Stimulated activated CD4-positive, alpha-beta T cell treated with anti-CD3 and anti-CD28 coated beads, Interleukin-4, amount 100 ng/mL, for 48 hours (primary cell): ENCODE measurements at regions not wholly inside any gene's neighbourhood (a gene's known extent, or its start where the extent isn't known, plus 50 kb on each side); places are given as distances from the start of the nearest gene placed in this dataset.
"Not testable (repeated sequence)": the region's sequence is repeated elsewhere in the genome, so short reads cannot be mapped to it uniquely, and the experiment has no call there.

Experiments
- DNase-seq, 2 donors: peaks; one replicate each; pipeline ENCODE4 v3.0.0-alpha.2; 2020; ENCODE audit warnings: low read depth in 2 of 2

- no peak for DNase-seq
Observed at GRCh38 chr20:1845163-1845523, 50.1 kb upstream of the SIRPA start.

DNA sequence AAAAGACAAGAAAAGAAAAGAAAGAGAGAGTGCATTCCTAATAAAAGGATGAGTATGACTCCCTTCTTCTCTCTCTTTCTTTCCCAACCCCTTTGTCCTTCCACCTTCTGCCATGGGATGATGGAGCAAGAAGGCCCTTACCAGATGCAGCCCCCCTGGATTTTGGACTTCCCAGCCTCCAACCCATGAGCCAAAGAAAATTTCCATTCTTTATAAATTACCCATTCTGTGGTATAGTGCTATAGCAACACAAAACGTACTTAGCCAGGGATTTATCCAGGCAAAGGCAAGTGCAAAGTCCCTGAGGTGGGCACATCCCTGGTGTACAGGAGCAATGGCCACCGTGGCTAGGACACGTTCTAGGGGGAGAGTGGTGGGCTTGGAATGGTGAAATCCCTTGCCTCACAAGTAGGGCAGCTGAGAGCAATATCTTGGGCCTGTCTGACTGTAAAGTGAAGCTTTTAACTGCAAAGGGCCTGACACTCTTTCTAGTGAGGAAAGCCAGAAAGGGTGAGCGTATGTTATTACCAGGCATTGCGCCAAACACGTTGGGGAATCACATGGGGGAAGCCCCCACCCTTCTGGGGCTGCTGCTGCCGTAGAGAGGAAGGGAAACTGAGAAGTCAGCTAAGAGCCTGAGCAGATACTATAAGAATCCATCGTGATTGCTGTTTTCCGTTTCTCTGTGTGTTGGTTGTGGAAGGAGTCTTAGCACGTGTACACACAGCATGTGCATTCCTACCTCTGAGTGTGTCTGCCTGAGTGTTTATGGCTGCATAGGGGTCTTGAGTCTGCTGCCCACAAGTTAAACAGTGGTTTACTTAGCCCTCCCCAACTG is 50.7 kb upstream of the SIRPA start:
- DNase-seq: peak; percentile 10 to 15

DNA sequence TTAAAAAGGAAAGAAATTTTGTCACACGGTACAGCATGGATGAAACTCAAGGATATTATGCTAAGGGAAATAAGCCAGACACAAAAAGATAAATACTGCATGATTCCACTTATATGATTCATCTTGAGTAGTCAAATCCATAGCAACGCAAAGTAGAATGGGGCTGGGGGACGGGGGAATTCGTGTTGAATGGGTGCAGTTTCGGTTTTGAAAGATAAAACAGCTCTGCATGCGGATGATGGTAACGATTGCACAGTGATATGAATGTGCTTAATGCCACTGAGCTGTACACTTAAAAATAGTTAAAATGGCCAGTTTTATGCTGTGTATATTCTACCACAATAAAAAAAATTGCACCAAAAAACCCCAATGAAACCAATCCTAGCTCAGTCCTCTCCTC is 52.9 kb upstream of the SIRPA start:
- DNase-seq: no peak

GRCh38 chr20:1841554-1842140 is 53.6 kb upstream of the SIRPA start:
- DNase-seq: no peak

DNA sequence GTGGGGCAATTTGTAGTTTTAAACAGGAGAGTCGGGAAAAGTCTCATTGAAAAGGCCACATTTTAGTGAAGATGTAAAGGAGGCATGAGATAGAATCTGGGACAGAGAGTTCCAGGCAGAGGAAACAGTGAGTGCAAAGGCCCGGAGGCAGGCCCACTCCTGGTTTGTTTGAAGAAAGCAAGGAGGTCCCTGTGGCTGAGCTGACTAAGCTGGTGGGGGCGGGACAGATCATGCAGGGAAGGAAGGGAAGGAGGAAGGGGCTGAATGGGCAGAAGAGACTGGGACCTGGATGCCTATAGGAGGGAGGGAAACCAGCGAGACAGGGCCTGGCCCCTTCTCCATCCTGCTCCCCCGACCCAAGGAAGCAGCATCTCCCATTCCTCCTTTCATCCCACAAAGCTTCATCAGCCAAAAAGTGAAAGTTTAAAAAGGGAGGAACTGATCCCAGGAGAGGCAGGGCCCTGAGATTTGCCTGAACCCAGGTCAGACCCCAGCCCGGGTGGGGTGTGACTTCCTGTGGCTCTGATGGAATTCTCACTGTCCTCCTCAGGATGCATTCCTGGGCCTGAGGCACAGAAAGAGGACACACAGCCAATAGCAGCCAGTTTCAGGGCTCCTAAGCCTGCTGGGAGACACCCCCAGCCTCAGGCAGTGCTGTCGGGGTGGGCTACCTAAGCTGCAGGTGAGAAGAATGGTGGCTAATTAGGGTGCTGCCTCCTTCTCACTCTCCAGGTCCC is 54.2 kb upstream of the SIRPA start:
- no peak for DNase-seq

- DNase-seq: not testable (repeated sequence)
Observed at GRCh38 chr20:1839376-1840317, 55.6 kb upstream of the SIRPA start.

DNA sequence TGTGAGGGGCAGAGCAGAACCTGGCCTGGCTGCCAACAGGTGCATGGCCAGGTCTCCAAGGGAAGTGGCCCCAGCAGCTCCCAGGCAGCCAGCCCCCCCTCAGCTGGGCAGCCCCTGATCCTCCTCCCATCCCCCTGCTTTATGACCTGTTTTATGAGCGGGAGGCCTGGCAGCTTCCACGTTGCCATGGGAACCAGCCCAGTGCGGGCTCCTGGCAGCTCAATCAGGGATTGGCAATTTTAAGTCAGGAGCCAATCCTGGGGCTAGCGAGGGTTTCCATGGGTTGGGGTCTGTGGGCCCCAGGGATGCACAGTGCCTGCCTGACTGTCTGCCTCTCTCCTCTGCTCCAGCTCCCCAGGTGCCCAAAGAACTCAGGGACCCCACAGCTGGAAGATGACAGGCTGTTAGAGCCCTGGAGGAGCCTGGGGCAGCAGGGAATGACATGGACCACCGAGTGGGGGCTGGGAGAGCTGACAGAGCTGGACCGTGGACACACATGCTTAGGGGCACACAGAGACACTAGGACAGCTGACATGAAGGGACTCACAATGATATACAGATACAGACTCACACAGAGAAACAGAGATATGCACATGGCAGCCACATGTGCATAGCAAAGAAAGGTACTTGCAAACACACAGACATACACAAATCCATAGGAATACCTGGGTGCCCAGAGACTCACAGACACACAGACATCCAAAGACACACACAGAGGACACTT is 56.5 kb upstream of the SIRPA start:
- DNase-seq: no peak

- DNase-seq: no peak
Observed at GRCh38 chr20:1835186-1836035, 59.8 kb upstream of the SIRPA start.

DNA sequence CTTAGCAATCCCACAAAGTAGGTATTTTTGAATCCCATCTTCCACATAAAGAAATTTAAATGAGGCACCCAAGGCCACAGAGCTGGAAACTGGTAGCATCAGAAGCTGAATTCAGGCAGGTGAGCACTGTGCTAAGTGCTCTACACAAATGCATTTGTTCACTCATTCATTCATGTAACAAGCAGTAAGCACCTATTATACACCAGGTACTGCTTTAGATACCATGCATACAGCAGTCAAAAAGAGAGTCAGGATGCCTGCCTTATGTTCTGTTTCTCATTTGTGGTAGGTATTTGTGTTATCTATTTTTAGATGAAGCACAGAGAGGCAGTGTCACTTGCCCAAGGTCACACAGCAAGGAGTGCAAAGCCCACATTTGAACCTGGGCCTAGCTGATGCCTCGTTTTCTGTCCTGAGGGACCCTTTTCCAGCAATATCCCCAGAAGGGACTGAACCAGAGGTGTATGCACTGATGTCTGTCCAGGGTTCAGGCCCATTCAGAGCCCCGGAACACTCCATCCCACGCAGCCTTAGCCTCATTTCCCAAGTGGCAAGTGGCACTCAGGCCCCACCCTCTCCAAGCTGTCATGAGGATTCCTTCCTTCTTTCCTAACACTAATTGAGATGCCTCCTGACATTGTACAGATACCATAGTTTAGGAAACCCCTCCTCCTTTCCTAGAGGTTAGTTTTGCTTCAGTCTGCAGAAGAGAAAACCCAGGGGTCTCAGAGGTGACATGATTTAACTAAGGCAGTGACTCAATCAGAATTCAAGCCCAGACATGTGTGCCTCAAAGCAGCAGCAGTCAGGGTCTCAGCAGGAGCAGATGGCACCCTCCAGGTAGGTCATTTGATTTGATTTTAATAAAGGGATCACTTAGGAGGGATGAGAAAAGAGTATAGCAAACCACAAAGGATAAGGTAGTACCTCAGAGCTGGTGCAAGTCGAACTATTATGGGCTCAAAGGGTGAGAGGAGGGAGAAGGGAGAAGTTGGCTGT is 61.2 kb upstream of the SIRPA start:
- no peak for DNase-seq

DNA sequence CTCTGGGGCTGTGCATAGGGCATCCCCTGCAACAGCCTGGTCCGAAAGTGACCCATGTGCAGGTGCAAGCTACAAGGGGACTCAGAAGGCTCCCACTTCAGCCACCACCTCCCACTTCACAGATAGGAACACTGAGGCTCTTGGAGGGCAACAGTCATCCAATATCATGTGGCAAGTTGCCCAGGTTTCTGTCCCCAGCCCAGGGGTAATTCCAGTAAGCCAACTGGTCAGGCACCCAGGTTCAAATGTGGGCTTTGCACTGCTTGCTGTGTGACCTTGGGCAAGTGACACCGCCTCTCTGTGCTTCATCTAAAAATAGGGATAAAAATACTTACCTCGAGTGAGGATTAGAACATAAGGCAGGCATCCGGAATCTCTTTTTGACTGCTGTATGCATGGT is 62.0 kb upstream of the SIRPA start:
- DNase-seq: no peak

- DNase-seq: no peak
Observed at GRCh38 chr20:1832634-1833033, 62.6 kb upstream of the SIRPA start.

GRCh38 chr20:1831606-1832005 is 63.6 kb upstream of the SIRPA start:
- no peak for DNase-seq

- no peak for DNase-seq
Observed at GRCh38 chr20:1831096-1831495, 64.1 kb upstream of the SIRPA start.

DNA sequence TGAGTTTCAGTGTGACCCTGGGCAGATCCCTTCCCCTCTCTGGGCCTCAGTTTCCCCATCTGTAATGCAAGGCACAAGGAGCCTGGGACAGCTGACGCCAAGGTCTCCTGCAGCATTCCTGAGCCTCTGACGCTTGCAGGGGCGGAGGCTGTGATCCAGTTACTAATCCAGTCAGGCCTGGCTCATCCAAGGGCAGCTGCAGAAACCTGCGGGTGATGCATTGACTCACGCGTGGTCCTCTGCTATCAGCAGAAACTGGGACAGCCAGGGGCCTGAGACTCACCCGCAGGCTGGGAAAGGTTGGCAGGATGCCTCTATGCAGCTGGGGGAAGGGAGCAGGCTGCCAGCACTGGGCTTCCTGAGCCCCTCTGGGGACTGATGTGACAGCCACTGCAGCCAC is 65.0 kb upstream of the SIRPA start:
- no peak for DNase-seq

DNA sequence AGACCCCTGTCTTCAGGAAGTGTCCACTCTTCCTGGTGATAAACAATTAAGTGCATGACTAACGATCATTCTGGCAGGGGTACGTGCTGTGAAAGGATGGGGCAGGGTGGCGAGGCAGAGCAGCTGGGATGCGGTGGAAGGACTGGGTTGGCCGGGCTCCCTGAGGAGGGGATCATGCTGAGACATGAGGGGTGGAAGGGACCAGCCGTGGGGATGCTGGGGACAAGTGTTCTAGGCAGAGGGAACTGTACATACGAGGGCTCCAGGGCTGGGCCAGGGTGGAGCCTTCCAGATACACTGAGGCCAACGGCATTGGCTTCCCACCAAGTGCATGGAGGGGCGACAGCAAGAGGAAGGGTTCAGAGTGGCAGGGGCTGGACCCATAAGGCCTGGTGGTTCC is 65.7 kb upstream of the SIRPA start:
- DNase-seq: no peak

- no peak for DNase-seq
Observed at GRCh38 chr20:1828786-1829131, 66.4 kb upstream of the SIRPA start.

DNA sequence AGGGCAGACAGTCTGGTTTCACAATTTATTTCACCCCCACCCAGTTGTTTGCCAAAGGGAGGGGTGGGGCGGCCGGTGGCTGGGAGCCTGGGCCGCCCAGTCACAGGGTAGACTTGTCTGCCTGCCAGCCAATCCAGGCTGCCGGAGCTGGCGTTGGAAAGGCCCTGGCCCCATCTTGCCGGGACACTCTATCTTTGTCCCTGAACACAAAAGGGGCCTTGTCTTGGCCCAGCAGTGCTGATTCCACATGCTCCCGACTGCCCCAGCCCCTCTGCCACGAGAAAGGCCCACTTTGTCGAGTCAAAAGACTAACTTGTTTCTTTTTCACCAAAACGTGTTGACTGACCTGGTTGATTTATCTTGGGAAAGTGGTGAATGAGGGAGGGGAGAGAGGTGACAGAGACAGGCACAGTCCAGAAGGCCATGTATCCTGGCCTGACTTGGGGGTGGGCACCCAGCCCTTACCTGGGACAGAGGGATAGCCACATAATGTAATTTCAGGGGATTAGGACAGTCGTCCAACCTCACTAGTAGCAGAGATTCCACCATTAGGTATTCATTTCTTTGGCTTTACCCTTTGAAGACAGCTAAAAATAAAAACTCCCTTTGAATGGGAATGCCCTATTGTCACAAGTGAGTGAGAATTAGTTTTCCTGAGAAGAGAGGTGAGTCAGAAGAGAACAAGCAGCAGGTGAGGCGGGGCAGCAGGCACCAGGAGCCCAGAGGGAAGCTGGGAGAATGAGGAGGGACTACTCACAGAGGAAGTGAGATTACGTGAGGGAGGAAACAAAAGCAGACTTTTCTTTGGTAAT is 67.0 kb upstream of the SIRPA start:
- no peak for DNase-seq

DNA sequence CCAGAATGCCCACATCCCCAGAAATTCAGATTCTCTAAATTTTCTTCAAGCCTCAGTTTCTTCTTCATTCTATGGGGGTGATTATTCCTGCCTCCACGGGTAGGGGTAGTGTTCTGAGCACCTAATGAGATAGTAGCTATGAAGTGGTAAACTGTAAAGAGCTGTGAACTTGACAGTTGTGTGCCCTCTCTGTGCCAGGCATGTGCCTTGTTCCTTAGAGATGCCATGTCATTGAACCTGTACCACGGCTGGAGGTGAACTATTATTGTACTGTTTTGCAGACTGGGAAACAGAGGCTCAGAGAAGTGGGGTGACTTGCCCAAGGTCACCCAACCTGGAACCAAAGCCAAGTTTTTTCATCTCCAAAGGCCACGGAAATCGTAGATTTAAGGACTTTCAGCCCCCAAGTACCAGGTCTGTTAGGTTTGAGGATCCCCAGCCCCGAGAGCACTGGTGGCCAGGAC is 67.7 kb upstream of the SIRPA start:
- DNase-seq: no peak
